ENCODE measurements at regions not wholly inside any gene's neighbourhood (a gene's known extent, or its start where the extent isn't known, plus 50 kb on each side); places are given as distances from the start of the nearest gene placed in this dataset.

DNA sequence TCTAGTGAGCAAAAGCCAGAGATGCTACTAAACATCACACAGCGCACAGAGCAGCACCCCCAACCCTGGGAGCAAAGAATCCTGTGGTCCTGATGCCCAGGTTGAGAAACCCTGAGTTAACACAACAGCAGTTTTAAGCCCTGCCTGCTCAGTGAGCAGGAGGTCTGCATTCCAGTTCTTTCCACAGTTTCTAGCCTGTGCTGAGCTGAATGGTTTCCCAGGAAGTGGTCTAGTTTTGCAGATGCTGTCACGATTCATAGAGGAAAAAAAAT is 171.1 kb upstream of the PROK2 start:
- no peaks in the 10 kb centered on the region for H3K9me3 Mint-ChIP-seq (ENCODE audit: unreplicated experiment)
- H3K4me3 Mint-ChIP-seq (ENCODE audit: unreplicated experiment) = no peak overlapping the region
- H3K27me3 Mint-ChIP-seq (ENCODE audit: insufficient read depth, unreplicated experiment) = peaks cover 22% of the 10 kb centered on the region
- ChIA-PET CTCF (interaction anchor here (0.6 to 7.2 kb wide), 22 partner anchors 8 to 866 kb away, joined by 3 to 80 read pairs (median 4); no protein-coding TSS in a partner anchor), POLR2A (interaction anchor here (0.6 to 1.5 kb wide), 3 partner anchors 150 to 861 kb away, joined by 3 to 4 read pairs (median 3); no protein-coding TSS in a partner anchor)
- DNase-seq (ENCODE audit: unreplicated experiment) = no peak
- H3K36me3 Mint-ChIP-seq (ENCODE audit: insufficient read depth, unreplicated experiment) = no peaks in the 10 kb centered on the region
- intact Hi-C loops (cut with micrococcal nuclease) = loop anchor here (5.0 kb wide), 2 partner anchors 79 to 491 kb away; partner anchors contain the start of gene RYBP
- H3K27ac Mint-ChIP-seq (ENCODE audit: low read depth, unreplicated experiment) = no peak overlapping the region
- no TSS peak for BruUV-seq (replicated peaks)
- TF ChIP-seq, protein P1, sequence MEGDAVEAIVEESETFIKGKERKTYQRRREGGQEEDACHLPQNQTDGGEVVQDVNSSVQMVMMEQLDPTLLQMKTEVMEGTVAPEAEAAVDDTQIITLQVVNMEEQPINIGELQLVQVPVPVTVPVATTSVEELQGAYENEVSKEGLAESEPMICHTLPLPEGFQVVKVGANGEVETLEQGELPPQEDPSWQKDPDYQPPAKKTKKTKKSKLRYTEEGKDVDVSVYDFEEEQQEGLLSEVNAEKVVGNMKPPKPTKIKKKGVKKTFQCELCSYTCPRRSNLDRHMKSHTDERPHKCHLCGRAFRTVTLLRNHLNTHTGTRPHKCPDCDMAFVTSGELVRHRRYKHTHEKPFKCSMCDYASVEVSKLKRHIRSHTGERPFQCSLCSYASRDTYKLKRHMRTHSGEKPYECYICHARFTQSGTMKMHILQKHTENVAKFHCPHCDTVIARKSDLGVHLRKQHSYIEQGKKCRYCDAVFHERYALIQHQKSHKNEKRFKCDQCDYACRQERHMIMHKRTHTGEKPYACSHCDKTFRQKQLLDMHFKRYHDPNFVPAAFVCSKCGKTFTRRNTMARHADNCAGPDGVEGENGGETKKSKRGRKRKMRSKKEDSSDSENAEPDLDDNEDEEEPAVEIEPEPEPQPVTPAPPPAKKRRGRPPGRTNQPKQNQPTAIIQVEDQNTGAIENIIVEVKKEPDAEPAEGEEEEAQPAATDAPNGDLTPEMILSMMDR (IDR thresholded peaks at IDR 0.05; ENCODE audit: unreplicated experiment) = no peak
- no peaks in the 10 kb centered on the region for H3K4me1 Mint-ChIP-seq (ENCODE audit: insufficient read depth, unreplicated experiment)

DNA sequence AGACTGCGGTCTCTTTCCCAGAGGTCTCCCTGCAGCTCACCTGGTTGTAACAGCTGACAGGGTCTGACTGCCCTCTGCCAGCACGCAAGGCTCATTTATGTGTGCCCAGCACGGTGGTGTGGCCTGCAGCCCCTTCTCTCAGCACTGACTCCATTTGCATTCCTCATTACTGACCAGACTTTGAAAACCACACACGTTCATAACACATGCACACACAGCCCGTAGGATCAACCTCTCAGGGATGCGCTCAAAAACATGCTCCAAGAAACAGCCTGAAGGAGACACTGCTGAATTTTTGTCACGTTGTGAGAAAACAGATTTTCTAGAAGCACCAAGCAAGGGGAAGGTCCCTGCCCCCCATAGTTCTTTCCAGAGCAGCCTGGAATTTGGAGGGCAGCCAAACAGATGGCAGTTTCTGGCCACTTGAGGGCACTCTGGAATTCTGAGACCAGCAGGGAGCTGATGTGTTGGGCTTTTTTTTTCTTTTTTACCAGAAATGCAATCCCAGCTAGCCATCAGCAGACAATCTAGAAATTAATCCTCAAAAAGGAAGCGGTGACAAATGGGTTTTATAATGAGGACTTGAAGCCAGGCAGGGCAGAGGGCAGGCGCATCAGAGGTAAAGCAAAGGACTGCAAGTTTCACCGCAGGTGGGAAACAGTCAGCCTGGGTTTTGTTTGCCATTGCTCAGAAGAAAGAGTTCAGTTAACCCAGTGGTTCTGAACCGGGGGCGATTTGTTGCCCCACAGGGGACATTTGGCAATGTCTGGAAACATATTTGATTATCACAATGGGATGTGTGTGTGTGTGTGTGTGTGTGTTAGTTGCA is 170.5 kb upstream of the PROK2 start:
- CTCF ChIA-PET = interaction anchor here (0.6 to 7.2 kb wide), 33 partner anchors 8 to 866 kb away, joined by 3 to 80 read pairs (median 4); no protein-coding TSS in a partner anchor
- POLR2A ChIA-PET = interaction anchor here (0.6 to 1.5 kb wide), 4 partner anchors 151 to 861 kb away, joined by 3 to 4 read pairs (median 4); no protein-coding TSS in a partner anchor
- no TSS peak for BruUV-seq (replicated peaks)
- Mint-ChIP-seq H3K27ac (ENCODE audit: low read depth, unreplicated experiment) (no peak overlapping the region), H3K4me1 (ENCODE audit: insufficient read depth, unreplicated experiment) (no peaks in the 10 kb centered on the region), H3K36me3 (ENCODE audit: insufficient read depth, unreplicated experiment) (no peaks in the 10 kb centered on the region), H3K4me3 (ENCODE audit: unreplicated experiment) (no peak overlapping the region), H3K9me3 (ENCODE audit: unreplicated experiment) (no peaks in the 10 kb centered on the region), H3K27me3 (ENCODE audit: insufficient read depth, unreplicated experiment) (peaks cover 22% of the 10 kb centered on the region)
- intact Hi-C loops (cut with micrococcal nuclease) = loop anchor here (1.0 to 5.0 kb wide), 5 partner anchors 78 to 867 kb away; partner anchors contain the start of gene RYBP
- DNase-seq (ENCODE audit: unreplicated experiment) = peak; percentile 78
- TF ChIP-seq, protein P1 (IDR thresholded peaks at IDR 0.05; ENCODE audit: unreplicated experiment) = peak; percentile 56

DNA sequence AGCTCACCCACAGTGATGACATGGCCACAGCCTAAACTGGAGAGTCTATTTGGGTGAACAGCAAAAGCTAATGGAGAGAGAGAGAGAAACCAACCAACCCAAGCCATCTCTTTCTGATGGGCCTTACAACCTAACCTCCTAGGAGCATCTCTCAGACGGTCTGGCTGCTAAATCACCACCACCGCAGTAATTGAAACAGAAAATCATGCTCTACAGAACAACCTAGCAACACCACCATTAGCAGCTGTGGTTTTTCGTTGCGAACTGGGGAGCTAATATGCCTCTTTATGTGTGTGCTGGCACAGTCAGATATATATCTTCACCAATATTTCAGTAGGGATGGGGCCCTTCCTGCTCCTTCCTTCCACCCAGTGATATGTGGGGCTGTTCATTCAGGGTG is 166.9 kb upstream of the PROK2 start:
- Mint-ChIP-seq H3K9me3 (ENCODE audit: unreplicated experiment) (no peaks in the 10 kb centered on the region), H3K27me3 (ENCODE audit: insufficient read depth, unreplicated experiment) (peaks cover 40% of the 10 kb centered on the region), H3K36me3 (ENCODE audit: insufficient read depth, unreplicated experiment) (no peaks in the 10 kb centered on the region), H3K4me1 (ENCODE audit: insufficient read depth, unreplicated experiment) (no peaks in the 10 kb centered on the region), H3K4me3 (ENCODE audit: unreplicated experiment) (no peak overlapping the region), H3K27ac (ENCODE audit: low read depth, unreplicated experiment) (no peak overlapping the region)
- TF ChIP-seq, protein P1 (IDR thresholded peaks at IDR 0.05; ENCODE audit: unreplicated experiment) = no peak
- CTCF ChIA-PET = interaction anchor here (0.7 to 7.2 kb wide), 10 partner anchors 24 to 870 kb away, joined by 3 to 80 read pairs (median 4); no protein-coding TSS in a partner anchor
- DNase-seq (ENCODE audit: unreplicated experiment) = no peak
- intact Hi-C loops (cut with micrococcal nuclease) = no loop called here
- POLR2A ChIA-PET = interaction anchor here (0.8 kb wide), 1 partner anchor 869 kb away, joined by 3 read pairs; no protein-coding TSS in a partner anchor
- BruUV-seq (replicated peaks) = no TSS peak

DNA sequence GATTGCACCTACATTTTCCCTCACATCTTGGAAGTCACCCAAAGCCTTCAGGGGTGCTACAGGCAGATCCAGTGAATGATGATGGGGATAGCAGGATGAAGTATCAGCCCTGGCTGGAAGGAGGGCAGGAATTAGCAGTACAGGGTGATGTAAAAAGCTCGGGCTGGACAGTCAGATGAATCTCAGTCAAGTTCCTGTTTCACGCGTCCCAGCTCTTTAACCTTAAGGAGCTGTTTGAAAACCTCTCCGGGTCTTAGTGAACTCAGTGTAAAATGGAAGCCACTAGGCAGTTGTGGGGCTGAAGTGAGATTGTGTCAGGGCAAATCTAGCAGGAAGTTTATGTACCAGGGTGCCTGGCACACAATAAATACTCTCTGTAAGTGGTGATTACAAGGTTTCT is 166.4 kb upstream of the PROK2 start:
- no peak overlapping the region for H3K27ac Mint-ChIP-seq (ENCODE audit: low read depth, unreplicated experiment)
- no peak for DNase-seq (ENCODE audit: unreplicated experiment)
- intact Hi-C loops (cut with micrococcal nuclease) = no loop called here
- H3K27me3 Mint-ChIP-seq (ENCODE audit: insufficient read depth, unreplicated experiment) = peaks cover 44% of the 10 kb centered on the region
- TF ChIP-seq, protein P1 (IDR thresholded peaks at IDR 0.05; ENCODE audit: unreplicated experiment) = no peak
- H3K9me3 Mint-ChIP-seq (ENCODE audit: unreplicated experiment) = no peaks in the 10 kb centered on the region
- H3K4me3 Mint-ChIP-seq (ENCODE audit: unreplicated experiment) = no peak overlapping the region
- ChIA-PET CTCF (interaction anchor here (0.6 to 2.0 kb wide), 7 partner anchors 26 to 871 kb away, joined by 3 to 10 read pairs (median 4); no protein-coding TSS in a partner anchor), POLR2A (interaction anchor here (0.8 to 1.1 kb wide), 2 partner anchors 76 to 870 kb away, joined by 3 read pairs; no protein-coding TSS in a partner anchor)
- H3K4me1 Mint-ChIP-seq (ENCODE audit: insufficient read depth, unreplicated experiment) = no peaks in the 10 kb centered on the region
- BruUV-seq (replicated peaks) = no TSS peak
- H3K36me3 Mint-ChIP-seq (ENCODE audit: insufficient read depth, unreplicated experiment) = no peaks in the 10 kb centered on the region

Data from MCF 10A (cell line).